Hepatocyte (in vitro differentiated cells): ENCODE measurements at regions not wholly inside any gene's neighbourhood (a gene's known extent, or its start where the extent isn't known, plus 50 kb on each side); places are given as distances from the start of the nearest gene placed in this dataset.

Source experiments
- DNase-seq: peaks from one replicate; pipeline ENCODE4 v3.0.0-alpha.2; 2016; ENCODE audit warnings: low spot score
- H2AFZ ChIP-seq: fragments of 200-600 bp; sonication (generic); 2 replicates; pipeline ENCODE4 v1.6.0; 2016; ENCODE audit warnings: antibody characterized with exemption, mild to moderate bottlenecking
- H3K27ac ChIP-seq: fragments of 200-600 bp; sonication (generic); 2 replicates; pipeline ENCODE4 v1.5.1; 2016; ENCODE audit warnings: mild to moderate bottlenecking
- H3K27me3 ChIP-seq: fragments of 200-600 bp; sonication (generic); 2 replicates; pipeline ENCODE4 v1.6.1; 2016
- H3K36me3 ChIP-seq: fragments of 200-600 bp; sonication (generic); replicated peaks from 2 replicates; pipeline ENCODE4 v1.5.1; 2016; ENCODE audit warnings: low read depth; ENCODE audit not compliant: insufficient read depth
- H3K4me1 ChIP-seq: fragments of 200-600 bp; sonication (generic); 2 replicates; pipeline ENCODE4 v1.5.1; 2016; ENCODE audit warnings: mild to moderate bottlenecking, moderate library complexity; ENCODE audit not compliant: insufficient read depth
- H3K4me2 ChIP-seq: fragments of 200-600 bp; sonication (generic); 2 replicates; pipeline ENCODE4 v1.6.0; 2016
- H3K4me3 ChIP-seq: fragments of 200-600 bp; sonication (generic); 2 replicates; pipeline ENCODE4 v1.5.1; 2016; ENCODE audit warnings: mild to moderate bottlenecking
- H3K79me2 ChIP-seq: fragments of 200-600 bp; sonication (generic); 2 replicates; pipeline ENCODE4 v1.6.0; 2017; ENCODE audit warnings: mild to moderate bottlenecking
- H3K9me2 ChIP-seq: fragments of 200-600 bp; sonication (generic); replicated peaks from 2 replicates; pipeline ENCODE4 v1.6.0; 2017; ENCODE audit warnings: mild to moderate bottlenecking; ENCODE audit not compliant: insufficient read depth
- H3K9me3 ChIP-seq: fragments of 200-600 bp; sonication (generic); 2 replicates; pipeline ENCODE4 v1.5.1; 2016; ENCODE audit warnings: low read depth, mild to moderate bottlenecking
- H4K20me1 ChIP-seq: fragments of 200-600 bp; sonication (generic); 2 replicates; pipeline ENCODE4 v1.6.0; 2016; ENCODE audit warnings: mild to moderate bottlenecking; ENCODE audit not compliant: insufficient read depth, poor library complexity, severe bottlenecking
- CTCF ChIP-seq: fragments of 200-600 bp; sonication (generic); IDR thresholded peaks from 2 replicates; pipeline ENCODE4 v1.5.1; 2016; ENCODE audit warnings: antibody characterized with exemption, mild to moderate bottlenecking; ENCODE audit not compliant: poor library complexity
- EZH2 ChIP-seq: fragments of 200-600 bp; sonication (generic); IDR thresholded peaks from 2 replicates; pipeline ENCODE4 v1.6.1; 2016; ENCODE audit warnings: antibody characterized with exemption, mild to moderate bottlenecking, borderline replicate concordance
- EZH2phosphoT487 ChIP-seq: fragments of 200-600 bp; sonication (generic); IDR thresholded peaks from one replicate; pipeline ENCODE4 v1.6.1; 2018; ENCODE audit warnings: antibody characterized with exemption, mild to moderate bottlenecking, low read depth, moderate library complexity; ENCODE audit not compliant: unreplicated experiment, severe bottlenecking
- WGBS: methylation state at CpG from one replicate; pipeline ENCODE4 v1.1.6; 2016; ENCODE audit warnings: low lambda C conversion rate; ENCODE audit errors: missing lambda C conversion rate; 5-methylcytosine and 5-hydroxymethylcytosine counted together

GRCh38 chr3:189092547-189092946 is 79.2 kb upstream of the TPRG1 start:
- Histone ChIP-seq H3K27ac (no peak overlapping the region), H3K4me3 (no peak overlapping the region), H3K27me3 (no peaks in the 10 kb centered on the region), H3K79me2 (no peaks in the 10 kb centered on the region), H3K9me3 (no peaks in the 10 kb centered on the region), H4K20me1 (no peaks in the 10 kb centered on the region), H3K36me3 (no peaks in the 10 kb centered on the region), H3K4me1 (no peaks in the 10 kb centered on the region), H3K9me2 (no peaks in the 10 kb centered on the region), H2AFZ (no peak overlapping the region), H3K4me2 (no peak overlapping the region)
- TF ChIP-seq EZH2 (no peak), EZH2phosphoT487 (no peak), CTCF (no peak)
- DNase-seq, result no peak
- WGBS, result 57% methylated on average over 4 of the region's 4 CpGs

- no peaks in the 10 kb centered on the region for H3K9me3 ChIP-seq
- no peaks in the 10 kb centered on the region for H3K79me2 ChIP-seq
- no peak overlapping the region for H3K27ac ChIP-seq
- TF ChIP-seq EZH2 (no peak), EZH2phosphoT487 (no peak), CTCF (no peak)
- DNase-seq, result no peak
- H3K4me3 ChIP-seq, result no peak overlapping the region
- H3K4me1 ChIP-seq, result no peaks in the 10 kb centered on the region
- no peak overlapping the region for H2AFZ ChIP-seq
- no peak overlapping the region for H3K4me2 ChIP-seq
- no peaks in the 10 kb centered on the region for H3K36me3 ChIP-seq
- no peaks in the 10 kb centered on the region for H3K9me2 ChIP-seq
- no peaks in the 10 kb centered on the region for H3K27me3 ChIP-seq
- WGBS, result 85% methylated on average over 6 of the region's 6 CpGs
- no peaks in the 10 kb centered on the region for H4K20me1 ChIP-seq
Observed at GRCh38 chr3:189094539-189094938, 77.2 kb upstream of the TPRG1 start.

- H2AFZ ChIP-seq, result no peak overlapping the region
- WGBS, result 92% methylated on average over 1 of the region's 1 CpG
Observed at GRCh38 chr3:189096092-189096491, 75.7 kb upstream of the TPRG1 start.

More at GRCh38 chr3:189096092-189096491, 75.7 kb upstream of the TPRG1 start:
- no peaks in the 10 kb centered on the region for H3K36me3 ChIP-seq
- no peaks in the 10 kb centered on the region for H3K9me2 ChIP-seq
- no peaks in the 10 kb centered on the region for H3K4me1 ChIP-seq
- no peaks in the 10 kb centered on the region for H3K9me3 ChIP-seq
- TF ChIP-seq EZH2phosphoT487, result no peak
- no peak for TF ChIP-seq CTCF
- no peak for TF ChIP-seq EZH2
- H3K27me3 ChIP-seq, result no peaks in the 10 kb centered on the region
- no peaks in the 10 kb centered on the region for H3K79me2 ChIP-seq
- H3K4me2 ChIP-seq, result no peak overlapping the region
- no peak for DNase-seq
- H3K27ac ChIP-seq, result no peak overlapping the region
- no peaks in the 10 kb centered on the region for H4K20me1 ChIP-seq
- H3K4me3 ChIP-seq, result no peak overlapping the region
